ENCODE measurements at regions not wholly inside any gene's neighbourhood (a gene's known extent, or its start where the extent isn't known, plus 50 kb on each side); places are given as distances from the start of the nearest gene placed in this dataset.

- H3K27me3 ChIP-seq (ENCODE audit: insufficient read depth, low read length, poor library complexity, severe bottlenecking): no peaks in the 10 kb centered on the region
Observed at GRCh38 chr5:135184646-135185045, 150.6 kb upstream of the PITX1 start.

GRCh38 chr5:135183464-135183863 lies 149.4 kb upstream of the PITX1 start:
- Histone ChIP-seq H2AFZ (ENCODE audit: low read length) (no peak overlapping the region), H3K4me3 (ENCODE audit: low read length, poor library complexity, severe bottlenecking) (no peak overlapping the region)

More at GRCh38 chr5:135184646-135185045, 150.6 kb upstream of the PITX1 start:
- Histone ChIP-seq H3K4me3 (ENCODE audit: low read length, poor library complexity, severe bottlenecking) (no peak overlapping the region), H3K4me2 (ENCODE audit: low read depth, low read length, poor library complexity, severe bottlenecking) (no peak overlapping the region), H3K9me3 (ENCODE audit: insufficient read depth, low read depth, low read length) (no peaks in the 10 kb centered on the region), H3K9me2 (replicated peaks; ENCODE audit: low read depth, low read length) (no peaks in the 10 kb centered on the region), H3F3A (ENCODE audit: low read depth) (no peaks in the 10 kb centered on the region), H3K4me1 (ENCODE audit: insufficient read depth, low read length, poor library complexity, severe bottlenecking) (peaks cover 4% of the 10 kb centered on the region), H2AFZ (ENCODE audit: low read length) (no peak overlapping the region), H4K20me1 (ENCODE audit: insufficient read depth, low read length, poor library complexity, severe bottlenecking) (no peaks in the 10 kb centered on the region), H3K36me3 (ENCODE audit: insufficient read depth, low read length) (no peaks in the 10 kb centered on the region), H3K9ac (ENCODE audit: low read depth, low read length, poor library complexity, severe bottlenecking) (no peak overlapping the region), H3K79me2 (ENCODE audit: insufficient read depth, low read length) (no peaks in the 10 kb centered on the region)
- TF ChIP-seq CTCF (conservative IDR thresholded peaks at IDR 0.05; ENCODE audit: low read length) (no peak), EZH2phosphoT487 (IDR thresholded peaks at IDR 0.05; ENCODE audit: borderline replicate concordance) (no peak)

GRCh38 chr5:135182675-135183074 lies 148.6 kb upstream of the PITX1 start:
- no peaks in the 10 kb centered on the region for H3K36me3 ChIP-seq (ENCODE audit: insufficient read depth, low read length)
- H3K4me1 ChIP-seq (ENCODE audit: insufficient read depth, low read length, poor library complexity, severe bottlenecking): peaks cover 4% of the 10 kb centered on the region
- H3K4me3 ChIP-seq (ENCODE audit: low read length, poor library complexity, severe bottlenecking): no peak overlapping the region
- H3K9me2 ChIP-seq (replicated peaks; ENCODE audit: low read depth, low read length): no peaks in the 10 kb centered on the region
- TF ChIP-seq EZH2phosphoT487 (IDR thresholded peaks at IDR 0.05; ENCODE audit: borderline replicate concordance) (no peak), CTCF (conservative IDR thresholded peaks at IDR 0.05; ENCODE audit: low read length) (no peak)
- no peaks in the 10 kb centered on the region for H4K20me1 ChIP-seq (ENCODE audit: insufficient read depth, low read length, poor library complexity, severe bottlenecking)
- H3K9ac ChIP-seq (ENCODE audit: low read depth, low read length, poor library complexity, severe bottlenecking): no peak overlapping the region
- H3K4me2 ChIP-seq (ENCODE audit: low read depth, low read length, poor library complexity, severe bottlenecking): no peak overlapping the region
- no peaks in the 10 kb centered on the region for H3K27me3 ChIP-seq (ENCODE audit: insufficient read depth, low read length, poor library complexity, severe bottlenecking)
- H3K9me3 ChIP-seq (ENCODE audit: insufficient read depth, low read depth, low read length): no peaks in the 10 kb centered on the region
- no peaks in the 10 kb centered on the region for H3K79me2 ChIP-seq (ENCODE audit: insufficient read depth, low read length)
- no peak overlapping the region for H2AFZ ChIP-seq (ENCODE audit: low read length)
- no peaks in the 10 kb centered on the region for H3F3A ChIP-seq (ENCODE audit: low read depth)

More at GRCh38 chr5:135183464-135183863, 149.4 kb upstream of the PITX1 start:
- H3K36me3 ChIP-seq (ENCODE audit: insufficient read depth, low read length): no peaks in the 10 kb centered on the region
- TF ChIP-seq EZH2phosphoT487 (IDR thresholded peaks at IDR 0.05; ENCODE audit: borderline replicate concordance): no peak
- no peak for TF ChIP-seq CTCF (conservative IDR thresholded peaks at IDR 0.05; ENCODE audit: low read length)
- no peak overlapping the region for H3K9ac ChIP-seq (ENCODE audit: low read depth, low read length, poor library complexity, severe bottlenecking)
- no peaks in the 10 kb centered on the region for H3F3A ChIP-seq (ENCODE audit: low read depth)
- no peaks in the 10 kb centered on the region for H4K20me1 ChIP-seq (ENCODE audit: insufficient read depth, low read length, poor library complexity, severe bottlenecking)
- H3K4me2 ChIP-seq (ENCODE audit: low read depth, low read length, poor library complexity, severe bottlenecking): no peak overlapping the region
- no peaks in the 10 kb centered on the region for H3K9me3 ChIP-seq (ENCODE audit: insufficient read depth, low read depth, low read length)
- no peaks in the 10 kb centered on the region for H3K9me2 ChIP-seq (replicated peaks; ENCODE audit: low read depth, low read length)
- H3K79me2 ChIP-seq (ENCODE audit: insufficient read depth, low read length): no peaks in the 10 kb centered on the region
- H3K27me3 ChIP-seq (ENCODE audit: insufficient read depth, low read length, poor library complexity, severe bottlenecking): no peaks in the 10 kb centered on the region
- H3K4me1 ChIP-seq (ENCODE audit: insufficient read depth, low read length, poor library complexity, severe bottlenecking): peaks cover 4% of the 10 kb centered on the region
